GM12873 (cell line): ENCODE measurements at regions not wholly inside any gene's neighbourhood (a gene's known extent, or its start where the extent isn't known, plus 50 kb on each side); places are given as distances from the start of the nearest gene placed in this dataset.

Experiments used
- TF ChIP-seq, protein P1 (sequence below): IDR thresholded peaks from 2 replicates; pipeline ENCODE4 v1.5.1; 2012; ENCODE audit warnings: low read depth, mild to moderate bottlenecking, moderate library complexity, low read length, control low read depth; ENCODE audit not compliant: insufficient read depth; ENCODE audit errors: missing control alignments

DNA sequence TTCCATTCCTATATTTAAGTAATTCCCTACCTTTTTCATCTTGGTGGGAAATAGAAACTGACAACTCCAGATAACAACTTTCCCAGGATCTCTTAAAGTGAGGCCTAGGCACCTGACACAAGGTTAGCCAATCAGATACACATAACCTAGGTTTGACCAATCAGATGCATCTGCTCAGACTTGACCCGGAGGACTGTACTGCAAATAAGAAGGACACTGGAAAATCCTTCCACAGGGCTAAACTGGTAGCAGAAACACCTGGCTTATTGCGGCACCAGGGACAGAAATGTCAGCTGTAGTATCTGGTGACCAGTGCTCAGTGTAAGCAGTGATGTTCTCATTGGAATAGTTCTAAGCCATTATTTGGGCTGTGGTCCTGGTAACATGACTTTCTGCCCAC, 204.5 kb upstream of the SLCO3A1 start:
- TF ChIP-seq, protein P1, sequence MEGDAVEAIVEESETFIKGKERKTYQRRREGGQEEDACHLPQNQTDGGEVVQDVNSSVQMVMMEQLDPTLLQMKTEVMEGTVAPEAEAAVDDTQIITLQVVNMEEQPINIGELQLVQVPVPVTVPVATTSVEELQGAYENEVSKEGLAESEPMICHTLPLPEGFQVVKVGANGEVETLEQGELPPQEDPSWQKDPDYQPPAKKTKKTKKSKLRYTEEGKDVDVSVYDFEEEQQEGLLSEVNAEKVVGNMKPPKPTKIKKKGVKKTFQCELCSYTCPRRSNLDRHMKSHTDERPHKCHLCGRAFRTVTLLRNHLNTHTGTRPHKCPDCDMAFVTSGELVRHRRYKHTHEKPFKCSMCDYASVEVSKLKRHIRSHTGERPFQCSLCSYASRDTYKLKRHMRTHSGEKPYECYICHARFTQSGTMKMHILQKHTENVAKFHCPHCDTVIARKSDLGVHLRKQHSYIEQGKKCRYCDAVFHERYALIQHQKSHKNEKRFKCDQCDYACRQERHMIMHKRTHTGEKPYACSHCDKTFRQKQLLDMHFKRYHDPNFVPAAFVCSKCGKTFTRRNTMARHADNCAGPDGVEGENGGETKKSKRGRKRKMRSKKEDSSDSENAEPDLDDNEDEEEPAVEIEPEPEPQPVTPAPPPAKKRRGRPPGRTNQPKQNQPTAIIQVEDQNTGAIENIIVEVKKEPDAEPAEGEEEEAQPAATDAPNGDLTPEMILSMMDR, result no peak

DNA sequence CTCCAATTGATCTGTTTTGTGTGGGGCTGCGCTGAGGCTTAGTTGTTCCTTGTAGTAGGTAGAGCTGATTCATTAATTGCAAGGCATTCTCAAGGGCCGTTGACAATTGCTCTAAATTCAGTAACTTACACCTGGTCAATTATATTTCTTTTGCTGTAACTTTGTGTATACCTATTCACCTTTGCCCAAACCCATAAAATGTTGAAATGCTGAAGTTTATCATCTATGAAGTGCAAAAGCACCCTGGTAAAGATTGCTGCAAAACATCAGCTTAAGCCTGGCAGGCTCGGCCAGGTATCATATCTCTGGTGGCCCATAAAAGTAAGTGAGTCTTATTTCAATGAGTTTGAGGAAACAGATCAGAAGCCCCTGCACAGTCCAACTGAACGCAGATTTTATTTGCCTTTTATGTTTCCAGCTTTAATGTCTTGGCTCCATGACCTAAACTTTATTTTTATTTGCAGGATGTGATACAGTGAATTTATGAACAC, 203.6 kb upstream of the SLCO3A1 start:
- TF ChIP-seq, protein P1, result no peak

DNA sequence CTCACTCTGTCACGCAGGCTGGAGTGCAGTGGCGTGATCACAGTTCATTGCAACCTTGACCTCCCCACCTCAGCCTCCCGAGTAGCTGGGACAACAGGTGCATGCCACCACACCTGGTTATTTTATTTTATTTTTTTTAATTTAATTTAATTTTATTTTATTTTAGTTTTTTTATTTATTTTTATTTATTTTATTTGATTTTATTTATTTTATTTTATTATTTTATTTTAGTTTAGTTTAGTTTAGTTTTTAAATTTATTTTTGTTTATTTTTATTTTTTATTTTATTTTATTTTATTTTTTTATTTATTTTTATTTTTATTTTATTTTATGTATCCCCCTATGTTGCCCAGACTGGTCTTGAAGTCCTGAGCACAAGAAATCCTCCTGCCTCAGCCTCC, 202.3 kb upstream of the SLCO3A1 start:
- TF ChIP-seq, protein P1, result no peak

DNA sequence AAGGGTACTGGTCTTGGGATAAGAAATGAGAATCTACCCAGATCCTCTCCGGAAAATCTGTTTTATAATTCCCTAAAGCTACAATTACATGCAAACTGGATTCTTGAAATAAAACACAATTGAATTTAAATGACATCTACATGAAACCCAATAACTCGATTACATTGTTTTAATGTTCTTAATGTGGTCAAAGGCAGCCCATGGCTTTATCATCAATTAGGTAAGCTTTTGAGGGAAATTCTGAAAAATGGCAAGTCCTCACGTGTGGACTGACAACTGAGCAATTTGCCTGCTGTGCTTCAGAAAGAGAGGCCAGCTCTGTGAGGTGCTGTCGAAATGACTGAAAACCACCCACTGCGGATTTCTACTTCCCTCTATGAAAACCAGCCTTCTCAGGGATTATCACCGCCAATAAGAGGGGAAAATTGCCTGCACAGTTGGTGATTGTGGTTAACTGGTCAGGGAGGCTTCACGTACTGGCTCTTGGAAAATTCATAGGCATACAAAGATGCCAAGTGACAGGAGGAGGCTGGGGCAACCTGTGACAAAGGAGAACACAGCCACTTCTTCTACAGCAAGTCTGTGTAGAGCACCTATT, 200.8 kb upstream of the SLCO3A1 start:
- TF ChIP-seq, protein P1, result no peak

DNA sequence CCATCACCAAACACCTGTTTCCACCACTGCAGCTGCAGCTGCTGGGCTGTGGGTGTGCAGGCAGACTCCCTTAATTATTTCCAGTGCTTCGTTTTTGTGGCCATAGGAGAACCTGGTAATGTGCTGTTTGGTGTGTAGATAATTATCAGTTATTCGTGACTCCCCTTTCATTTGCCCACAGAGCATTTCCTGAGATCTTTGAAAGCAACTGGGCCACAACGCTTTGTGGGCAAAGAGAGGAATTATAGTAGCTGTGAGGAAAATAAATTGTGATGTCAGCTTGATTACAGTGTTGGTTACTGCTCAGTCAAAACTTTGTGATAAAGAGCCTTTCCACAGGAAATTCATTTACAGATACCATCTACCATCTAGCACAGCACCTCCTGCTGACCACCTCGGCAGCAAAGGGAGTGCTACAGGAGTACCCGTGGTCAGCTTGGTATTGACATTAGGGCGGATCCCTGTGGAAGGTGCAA, 193.3 kb upstream of the SLCO3A1 start:
- TF ChIP-seq, protein P1, result no peak

DNA sequence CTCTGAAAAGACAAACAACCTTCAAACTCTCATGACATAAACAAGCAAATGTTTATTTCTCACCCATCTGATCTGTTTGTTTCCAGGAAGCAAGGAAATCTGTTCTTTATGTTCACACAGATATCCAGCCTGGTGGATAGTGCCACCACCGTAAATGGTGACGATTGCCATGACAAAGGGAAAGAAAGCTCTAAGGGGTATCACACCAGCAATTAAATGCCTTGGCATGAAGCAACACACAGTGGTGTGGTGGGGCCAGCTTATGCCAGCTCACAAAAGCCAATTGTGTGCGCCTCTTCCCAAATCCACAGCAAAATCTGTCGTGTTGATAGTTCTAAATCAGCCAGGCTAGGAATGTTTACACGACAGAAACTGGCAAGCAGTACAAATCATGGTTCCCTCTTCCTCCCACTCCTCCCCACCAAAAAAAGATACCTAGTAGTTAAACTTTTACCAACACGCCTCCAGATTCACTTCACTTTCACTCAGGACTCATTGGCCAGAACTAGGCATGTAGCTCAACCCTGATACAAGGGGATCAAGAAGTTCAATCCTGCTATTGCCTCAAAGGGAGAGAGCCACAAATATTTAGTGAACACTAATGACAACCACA, 189.2 kb upstream of the SLCO3A1 start:
- TF ChIP-seq, protein P1, result no peak

DNA sequence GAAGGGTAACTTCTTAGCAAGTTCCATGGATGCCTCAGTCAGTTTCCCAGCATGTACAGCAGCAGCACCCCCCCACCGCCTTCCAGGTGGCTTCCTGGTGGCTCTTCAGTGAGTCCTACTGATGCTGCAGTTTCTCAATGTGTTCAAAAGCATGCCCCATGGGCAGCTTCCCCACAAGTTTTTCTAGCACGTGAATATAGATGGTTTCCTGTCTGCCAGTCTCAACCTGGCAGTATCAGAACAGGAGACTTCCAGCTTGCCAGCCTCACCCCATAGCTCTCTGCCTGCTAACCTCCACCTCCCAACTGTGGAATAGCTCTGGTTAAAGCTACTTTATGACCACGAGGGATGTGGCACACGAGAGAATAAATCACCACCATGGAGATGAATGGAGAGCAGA, 188.3 kb upstream of the SLCO3A1 start:
- TF ChIP-seq, protein P1, result no peak
